HG03108 (cell line): ENCODE measurements at regions not wholly inside any gene's neighbourhood (a gene's known extent, or its start where the extent isn't known, plus 50 kb on each side); places are given as distances from the start of the nearest gene placed in this dataset.
A peak's percentile ranks its signal among the peaks of the same experiment; 100 is the strongest.
"Not testable (repeated sequence)": the region's sequence is repeated elsewhere in the genome, so short reads cannot be mapped to it uniquely, and the experiment has no call there.

ENCODE experiments used
- ATAC-seq: cut with Tn5 transposase; IDR thresholded peaks from one replicate; pipeline ENCODE4 v1.9.1; 2021; ENCODE audit warnings: moderate library complexity; ENCODE audit not compliant: unreplicated experiment

- ATAC-seq: not testable (repeated sequence)
These were observed 140.9 kb upstream of the GOLGA6L4 start for GRCh38 chr15:84094720-84095119.

DNA sequence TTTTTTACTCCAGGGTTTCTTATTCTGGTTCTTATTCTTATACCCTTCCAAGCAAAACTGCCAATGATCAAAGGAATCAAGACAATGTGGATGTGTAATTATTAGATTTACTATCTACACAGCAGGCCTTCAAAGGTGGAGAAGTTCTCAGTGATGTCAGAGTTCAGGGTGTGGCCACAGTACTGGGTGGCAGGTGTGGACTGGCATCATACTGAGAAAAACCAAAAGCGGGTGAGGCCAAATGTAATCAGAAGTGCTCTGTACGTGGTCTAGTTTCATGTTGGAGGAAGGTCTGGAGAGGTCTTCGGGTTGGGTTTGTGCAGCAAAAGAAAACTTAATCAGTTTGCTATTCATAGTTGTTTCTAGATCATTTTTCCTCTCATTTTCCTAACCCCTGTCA, 138.5 kb upstream of the GOLGA6L4 start:
- not testable (repeated sequence) for ATAC-seq

DNA sequence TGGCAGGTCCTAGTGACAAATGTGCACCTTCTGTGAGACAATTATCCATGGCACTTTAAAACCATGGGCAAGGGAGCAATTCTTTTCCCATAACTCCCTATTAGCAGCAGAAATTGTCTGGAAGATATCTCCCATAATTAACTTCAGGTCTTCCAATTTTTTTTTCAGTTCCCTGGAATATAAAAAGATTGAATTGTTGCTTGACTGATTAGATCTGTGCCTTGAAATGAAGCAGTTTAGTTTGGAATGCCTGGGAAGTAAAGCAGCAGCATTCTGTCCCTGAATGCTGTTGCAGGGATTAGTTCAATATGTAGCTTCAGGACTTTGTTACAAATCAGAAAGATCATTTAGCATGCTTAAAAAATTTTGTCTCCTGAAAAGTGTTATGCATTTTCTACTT, 137.0 kb upstream of the GOLGA6L4 start:
- ATAC-seq: no peak

- ATAC-seq: no peak
These were observed 136.4 kb upstream of the GOLGA6L4 start for GRCh38 chr15:84099181-84099580.

DNA sequence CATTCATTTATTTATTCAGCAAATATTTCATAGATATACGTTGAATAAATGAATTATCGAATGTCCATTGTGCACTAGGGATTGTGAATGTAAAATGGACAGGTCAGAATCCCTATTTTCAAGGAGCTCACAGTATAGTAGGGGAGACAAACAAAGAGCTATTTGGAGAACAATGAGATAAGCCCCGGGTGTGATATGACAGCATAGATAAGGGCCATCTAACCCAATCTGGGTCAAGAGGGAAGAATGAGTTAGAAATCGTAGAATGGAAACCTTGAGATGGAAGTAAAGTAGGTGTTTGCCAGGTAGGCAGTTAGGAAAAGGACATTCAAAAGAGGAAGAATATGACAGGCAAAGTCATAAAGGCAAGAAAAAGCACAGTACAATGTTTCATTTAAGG, 132.2 kb upstream of the GOLGA6L4 start:
- ATAC-seq: no peak

- no peak for ATAC-seq
These were observed 130.7 kb upstream of the GOLGA6L4 start for GRCh38 chr15:84104853-84105252.

DNA sequence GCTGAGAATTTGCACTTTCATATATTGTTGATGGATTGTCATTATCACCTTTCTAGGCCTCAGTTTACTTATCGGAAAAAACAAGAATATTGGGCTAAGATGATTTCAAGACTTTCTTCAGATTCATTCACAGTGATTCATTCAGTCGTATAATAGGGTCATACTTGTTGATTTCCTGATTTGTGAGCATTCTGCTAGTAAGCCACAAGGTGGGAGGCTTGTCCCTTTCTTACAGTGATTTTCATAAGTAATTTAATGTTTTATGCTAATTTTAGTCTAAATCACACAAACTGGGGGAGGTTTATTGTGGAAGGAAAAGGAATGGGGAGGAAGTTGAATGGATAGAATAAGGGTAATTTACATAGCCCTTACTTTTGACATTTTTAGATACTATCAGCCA, 126.8 kb upstream of the GOLGA6L4 start:
- no peak for ATAC-seq

GRCh38 chr15:84111575-84111974, 124.0 kb upstream of the GOLGA6L4 start:
- ATAC-seq: no peak

DNA sequence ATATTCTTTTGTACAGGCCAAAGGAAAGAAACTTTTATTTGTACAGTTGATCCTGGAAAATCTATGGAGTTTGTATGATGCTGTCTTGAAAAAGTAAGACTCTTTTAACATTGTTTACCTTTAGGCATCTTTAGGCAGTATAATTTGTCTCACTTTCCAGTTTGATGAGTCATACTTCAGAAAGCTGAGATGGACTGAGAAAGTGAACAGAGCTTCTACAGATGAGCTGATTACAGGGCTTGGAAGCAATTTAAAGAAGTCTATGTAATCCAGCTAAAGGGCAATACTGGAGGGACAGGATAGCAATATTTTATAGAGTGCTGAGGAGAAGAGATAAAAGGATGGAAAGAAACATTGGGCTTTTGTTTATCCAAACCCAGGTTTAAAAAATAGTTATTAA, 123.5 kb upstream of the GOLGA6L4 start:
- no peak for ATAC-seq

DNA sequence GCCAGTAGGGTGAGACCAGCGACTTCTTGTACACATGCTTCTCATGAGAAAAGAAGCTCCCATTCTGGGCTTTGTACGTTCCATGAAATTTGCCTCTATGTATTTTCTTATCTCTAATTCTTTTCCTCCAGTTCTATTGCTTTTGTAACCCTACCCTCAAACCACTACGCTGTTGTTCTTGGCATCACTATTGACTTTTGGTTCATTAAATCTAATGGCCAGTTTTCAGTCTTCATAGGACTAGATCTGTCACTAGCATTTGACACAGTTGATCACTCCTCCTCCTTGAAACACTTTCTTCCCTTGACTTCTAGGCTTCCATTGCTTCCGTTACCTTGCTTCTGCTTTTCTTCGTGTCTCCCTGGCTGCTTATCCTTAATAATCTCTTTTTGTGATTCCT, 121.7 kb upstream of the GOLGA6L4 start:
- no peak for ATAC-seq

GRCh38 chr15:84114680-84115079, 120.9 kb upstream of the GOLGA6L4 start:
- not testable (repeated sequence) for ATAC-seq

- not testable (repeated sequence) for ATAC-seq
These were observed 116.2 kb upstream of the GOLGA6L4 start for GRCh38 chr15:84119351-84119750.

- not testable (repeated sequence) for ATAC-seq
These were observed 114.7 kb upstream of the GOLGA6L4 start for GRCh38 chr15:84120903-84121302.

GRCh38 chr15:84128706-84129105, 106.9 kb upstream of the GOLGA6L4 start:
- not testable (repeated sequence) for ATAC-seq

DNA sequence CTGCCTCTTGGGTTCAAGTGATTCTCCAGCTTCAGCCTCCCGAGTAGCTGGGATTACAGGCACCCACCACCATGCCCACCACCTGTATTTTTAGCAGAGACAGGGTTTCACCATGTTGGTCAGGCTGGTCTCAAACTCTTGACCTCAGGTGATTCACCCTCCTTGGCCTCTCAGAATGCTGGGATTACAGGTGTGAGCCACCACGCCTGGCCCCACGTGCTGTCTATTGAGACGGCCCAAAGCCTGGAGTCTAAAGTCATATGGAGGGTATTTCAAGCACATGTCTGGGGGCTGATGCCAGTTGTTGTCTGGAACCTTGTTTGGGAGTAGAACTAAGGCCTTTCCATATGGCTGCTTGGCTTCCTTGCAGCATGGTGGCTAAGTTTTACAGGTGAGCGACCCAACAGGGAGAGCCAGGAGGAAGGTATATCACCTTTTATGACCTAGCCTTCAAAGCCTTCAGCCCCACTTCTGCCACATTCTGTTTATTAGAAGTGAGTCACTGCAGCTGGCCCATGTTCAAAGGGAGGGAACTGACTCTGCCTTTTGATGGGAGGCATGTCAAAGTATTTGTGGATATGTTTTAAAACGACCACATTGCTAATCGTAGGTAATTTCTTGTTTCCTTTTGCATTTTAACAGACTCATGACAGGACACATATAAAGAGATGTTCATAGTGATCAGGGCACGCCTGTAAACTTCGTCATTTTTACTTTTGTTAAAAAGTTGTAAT, 105.3 kb upstream of the GOLGA6L4 start:
- not testable (repeated sequence) for ATAC-seq

DNA sequence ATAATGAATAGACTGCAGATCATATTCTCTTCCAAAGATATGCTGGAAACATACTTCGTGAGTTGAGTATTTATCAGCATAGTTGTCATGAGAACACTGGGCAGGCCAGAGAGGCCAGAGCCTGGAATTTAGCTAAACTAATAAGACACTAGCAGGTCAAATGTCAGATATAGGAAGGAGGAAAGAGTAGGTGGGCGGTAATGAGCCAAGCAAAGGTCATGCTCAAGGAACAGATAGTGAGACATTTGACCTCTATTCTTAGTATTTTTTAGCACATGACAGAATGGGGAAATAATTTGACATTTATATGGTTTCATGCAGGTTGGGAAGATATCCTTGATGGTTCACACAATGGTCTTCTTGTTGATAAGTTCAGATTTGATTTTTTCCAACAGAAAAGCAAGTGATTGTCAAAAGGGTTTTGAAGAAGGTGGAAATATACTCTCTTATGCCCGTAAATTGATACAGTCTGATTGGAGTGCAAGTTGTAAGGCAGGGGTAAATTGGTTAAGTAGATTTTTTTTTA, 99.6 kb upstream of the GOLGA6L4 start:
- not testable (repeated sequence) for ATAC-seq

DNA sequence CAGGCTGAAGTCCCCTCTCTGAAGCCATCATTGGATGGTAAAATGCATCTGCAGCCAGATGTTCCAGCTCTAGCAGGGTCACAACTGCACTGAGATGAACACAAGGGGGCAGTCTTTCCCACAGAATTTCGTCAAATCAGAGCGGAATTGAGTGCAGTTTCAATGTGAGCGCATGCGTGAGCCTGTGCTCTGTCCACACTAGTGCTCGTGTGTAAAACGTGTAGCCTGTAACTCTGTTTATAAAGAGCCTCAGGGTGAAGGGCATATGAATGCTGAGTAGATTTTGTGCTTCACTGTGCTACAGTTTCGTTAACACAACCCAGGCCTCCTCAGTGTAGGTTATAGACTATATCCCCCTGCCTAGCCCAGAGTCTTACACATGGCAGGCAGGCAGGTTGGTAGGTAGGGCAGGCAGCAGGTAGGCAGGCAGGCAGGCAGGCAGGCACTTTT, 92.7 kb upstream of the GOLGA6L4 start:
- peak; percentile 90 for ATAC-seq

DNA sequence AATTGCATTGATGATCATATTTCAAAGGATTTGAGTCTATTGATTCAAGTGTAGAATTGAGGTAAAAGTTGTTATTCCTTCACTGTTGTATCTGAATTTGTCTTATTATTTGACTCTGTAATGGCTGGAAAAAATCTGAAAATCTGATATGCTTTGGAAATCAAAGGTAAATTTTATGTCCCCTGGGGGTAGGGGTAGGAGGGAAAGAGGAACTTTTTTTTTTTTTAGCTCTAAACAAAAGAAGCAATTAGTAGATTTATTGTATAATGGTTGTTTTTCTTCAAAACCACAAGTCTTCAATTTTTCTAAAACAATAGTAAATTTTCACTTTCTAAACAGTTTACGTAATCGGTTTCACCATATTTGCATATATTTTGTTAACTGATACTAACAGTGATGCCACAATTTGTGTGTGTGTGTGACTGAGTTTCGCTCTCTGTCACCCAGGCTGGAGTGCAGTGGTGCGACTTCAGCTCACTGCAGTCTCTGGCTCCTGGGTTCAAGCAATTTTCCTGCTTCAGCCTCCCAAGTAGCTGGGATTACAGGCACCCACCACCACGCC, 91.7 kb upstream of the GOLGA6L4 start:
- ATAC-seq: no peak

DNA sequence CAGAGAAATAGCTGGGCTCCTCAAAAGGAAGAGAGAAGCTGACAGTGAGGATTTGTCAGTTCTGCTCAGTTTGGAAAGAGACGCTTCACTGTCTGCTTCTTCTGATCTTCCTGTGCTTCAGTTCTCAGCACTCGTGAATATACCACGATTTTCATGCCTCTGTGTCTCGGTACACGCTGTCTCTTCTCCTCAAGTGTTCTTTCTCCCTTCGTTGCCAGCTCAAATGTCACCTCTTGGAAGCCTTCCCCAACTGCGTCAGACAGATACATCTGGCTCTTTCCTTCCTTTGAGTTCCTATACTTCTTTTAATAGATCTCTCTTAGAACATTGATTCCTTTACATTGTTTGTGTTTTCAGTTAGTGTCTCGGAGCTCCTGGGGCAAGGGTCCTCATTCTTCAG, 90.6 kb upstream of the GOLGA6L4 start:
- ATAC-seq: not testable (repeated sequence)

GRCh38 chr15:84146299-84146698, 89.3 kb upstream of the GOLGA6L4 start:
- not testable (repeated sequence) for ATAC-seq

DNA sequence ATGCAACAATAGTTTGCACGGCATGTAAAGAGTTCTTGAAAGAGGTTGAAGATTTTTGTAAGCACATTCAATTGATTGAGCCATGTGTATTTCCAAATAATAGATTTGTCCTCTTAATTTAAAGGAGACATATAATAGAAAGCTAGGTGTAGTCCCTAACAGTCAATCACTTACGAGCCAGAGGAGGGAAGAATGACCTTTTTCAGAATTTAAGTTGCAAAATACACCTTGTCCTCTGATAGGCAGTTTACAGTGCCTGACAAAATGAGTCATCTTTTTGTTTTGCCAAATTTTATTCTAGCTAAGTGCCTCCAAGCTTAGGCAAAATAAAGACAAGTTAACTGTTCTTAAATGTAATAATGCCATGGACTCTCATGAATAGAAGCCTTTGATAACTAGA, 88.3 kb upstream of the GOLGA6L4 start:
- not testable (repeated sequence) for ATAC-seq

DNA sequence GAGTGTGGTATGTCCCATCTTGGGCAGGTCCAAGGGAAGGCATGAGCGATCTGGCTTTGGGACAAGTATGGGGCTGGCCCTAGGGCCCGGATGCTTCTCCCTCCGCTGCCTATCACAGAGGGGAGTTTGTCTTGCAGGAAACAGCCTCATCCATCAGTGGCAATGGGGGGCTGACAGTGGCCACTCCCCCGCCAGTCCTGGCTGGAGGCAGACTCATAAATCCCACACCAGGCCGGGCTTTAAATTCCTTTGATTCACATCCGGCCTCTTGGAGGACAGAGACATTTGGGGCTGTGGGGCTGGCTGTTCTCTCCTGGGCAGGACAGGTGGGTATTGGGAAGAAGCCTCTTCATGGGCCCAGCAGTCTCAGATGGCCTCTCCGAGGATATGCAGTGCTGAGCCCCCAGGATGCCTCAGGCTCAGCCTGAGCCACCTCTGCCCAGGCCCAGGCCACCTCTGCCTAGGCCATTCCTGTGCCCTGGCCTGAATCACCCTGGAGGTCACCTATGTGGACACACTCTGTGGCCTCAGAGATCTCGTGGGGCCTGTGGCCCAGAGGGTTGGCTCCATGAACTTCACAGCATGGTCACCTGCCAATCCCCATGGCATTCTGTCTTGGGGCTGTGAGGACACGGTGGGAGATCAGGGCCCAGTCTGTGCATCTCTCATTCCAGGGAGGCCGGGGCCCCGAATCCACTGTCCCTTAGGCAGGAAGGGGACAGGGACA, 84.2 kb upstream of the GOLGA6L4 start:
- ATAC-seq: no peak
